ENCODE measurements at regions not wholly inside any gene's neighbourhood (a gene's known extent, or its start where the extent isn't known, plus 50 kb on each side); places are given as distances from the start of the nearest gene placed in this dataset.

DNA sequence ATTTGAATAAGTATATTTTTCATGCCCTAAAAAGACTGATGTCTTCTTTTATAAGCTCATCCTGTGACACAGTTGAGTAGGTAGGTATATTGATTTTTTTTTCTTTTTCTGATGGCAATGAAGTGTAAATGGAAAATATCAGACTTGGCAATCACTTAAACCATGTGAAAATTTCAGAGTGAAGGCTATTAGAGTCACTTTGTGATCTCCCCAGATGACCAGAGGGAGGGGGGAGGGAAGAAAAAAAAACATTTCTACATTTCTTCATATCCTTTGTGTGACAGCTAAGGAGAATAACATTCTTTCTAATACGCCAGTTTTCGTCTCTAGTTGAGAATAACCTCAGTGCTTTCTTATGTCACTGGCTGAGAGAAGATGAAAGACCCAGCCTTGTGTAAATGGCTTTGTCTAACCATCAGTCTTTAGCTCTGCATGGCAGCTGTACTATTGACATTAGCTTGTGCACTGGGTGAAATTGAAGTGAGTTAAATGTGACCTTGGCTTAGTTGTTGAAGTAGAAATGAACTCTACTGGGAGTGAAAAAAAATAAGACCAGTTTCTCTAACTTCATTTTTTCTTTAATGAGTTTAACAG, 332.1 kb upstream of the DACH1 start:
- TF ChIP-seq EZH2 (IDR thresholded peaks at IDR 0.05; ENCODE audit: borderline replicate concordance, low read length): no peak
- TF ChIP-seq, protein P1, sequence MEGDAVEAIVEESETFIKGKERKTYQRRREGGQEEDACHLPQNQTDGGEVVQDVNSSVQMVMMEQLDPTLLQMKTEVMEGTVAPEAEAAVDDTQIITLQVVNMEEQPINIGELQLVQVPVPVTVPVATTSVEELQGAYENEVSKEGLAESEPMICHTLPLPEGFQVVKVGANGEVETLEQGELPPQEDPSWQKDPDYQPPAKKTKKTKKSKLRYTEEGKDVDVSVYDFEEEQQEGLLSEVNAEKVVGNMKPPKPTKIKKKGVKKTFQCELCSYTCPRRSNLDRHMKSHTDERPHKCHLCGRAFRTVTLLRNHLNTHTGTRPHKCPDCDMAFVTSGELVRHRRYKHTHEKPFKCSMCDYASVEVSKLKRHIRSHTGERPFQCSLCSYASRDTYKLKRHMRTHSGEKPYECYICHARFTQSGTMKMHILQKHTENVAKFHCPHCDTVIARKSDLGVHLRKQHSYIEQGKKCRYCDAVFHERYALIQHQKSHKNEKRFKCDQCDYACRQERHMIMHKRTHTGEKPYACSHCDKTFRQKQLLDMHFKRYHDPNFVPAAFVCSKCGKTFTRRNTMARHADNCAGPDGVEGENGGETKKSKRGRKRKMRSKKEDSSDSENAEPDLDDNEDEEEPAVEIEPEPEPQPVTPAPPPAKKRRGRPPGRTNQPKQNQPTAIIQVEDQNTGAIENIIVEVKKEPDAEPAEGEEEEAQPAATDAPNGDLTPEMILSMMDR (IDR thresholded peaks at IDR 0.05; ENCODE audit: low read length): no peak

Data from OCI-LY1 (cell line).